Transverse colon (tissue), 3 donors: ENCODE measurements at regions not wholly inside any gene's neighbourhood (a gene's known extent, or its start where the extent isn't known, plus 50 kb on each side); places are given as distances from the start of the nearest gene placed in this dataset.

Source experiments
- CTCF ChIP-seq, 5 experiments: fragments of 200-600 bp in 3 of 5; fragments of 450-650 bp in 2 of 5; sonication (generic) in 3 of 5; IDR thresholded peaks; 1 replicate in 2 of 5; 2 replicates in 3 of 5; pipeline ENCODE4 v1.5.1; 2016 to 2017; ENCODE audit warnings: antibody characterized with exemption in 5 of 5, inconsistent platforms in 3 of 5, mild to moderate bottlenecking in 2 of 5, moderate library complexity in 1 of 5
- EP300 ChIP-seq: sonication (generic); formaldehyde crosslinking; IDR thresholded peaks from one replicate; pipeline ENCODE4 v1.6.1; 2017; ENCODE audit warnings: antibody characterized with exemption, low read depth
- POLR2A ChIP-seq: fragments of 450-650 bp; IDR thresholded peaks from one replicate; pipeline ENCODE4 v1.6.1; 2016; ENCODE audit warnings: antibody characterized with exemption, mild to moderate bottlenecking, moderate library complexity

- TF ChIP-seq POLR2A (no peak), CTCF (IDR thresholded peaks at IDR 0.05) (no peak), EP300 (no peak)
Measured at GRCh38 chr7:18330548-18330947, 165.0 kb upstream of the HDAC9 start.
